ENCODE measurements at regions not wholly inside any gene's neighbourhood (a gene's known extent, or its start where the extent isn't known, plus 50 kb on each side); places are given as distances from the start of the nearest gene placed in this dataset.

DNA sequence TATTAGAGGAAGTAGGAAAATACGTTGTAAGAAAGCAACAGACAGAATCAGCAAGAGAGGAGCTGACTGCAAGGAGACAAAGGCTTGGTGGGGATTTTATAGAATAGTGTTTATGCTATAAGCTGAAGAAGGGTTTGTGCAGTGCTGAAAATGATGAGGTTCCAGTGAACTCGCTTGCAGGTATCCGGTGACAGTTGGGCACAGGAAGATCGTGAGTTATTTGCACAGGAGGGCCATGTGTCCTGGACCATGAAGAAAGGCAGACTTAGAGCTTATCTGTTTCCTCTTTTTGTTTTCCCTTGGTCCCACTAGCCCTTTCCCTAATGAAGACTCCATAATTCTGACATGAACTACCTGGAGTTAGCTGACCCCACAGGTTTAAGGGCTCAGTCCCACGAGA lies 61.4 kb downstream of the NXNL2 start:
- Mint-ChIP-seq H3K9me3 (peaks cover 2% of the 10 kb centered on the region), H3K27ac (ENCODE audit: unreplicated experiment) (no peak overlapping the region), H3K36me3 (ENCODE audit: low read depth) (no peaks in the 10 kb centered on the region), H3K27me3 (ENCODE audit: low read depth) (peaks cover 29% of the 10 kb centered on the region), H3K4me1 (no peaks in the 10 kb centered on the region), H3K4me3 (no peak overlapping the region)
- no peak for DNase-seq (ENCODE audit: low read depth, low spot score)
- TF ChIP-seq, protein P1, sequence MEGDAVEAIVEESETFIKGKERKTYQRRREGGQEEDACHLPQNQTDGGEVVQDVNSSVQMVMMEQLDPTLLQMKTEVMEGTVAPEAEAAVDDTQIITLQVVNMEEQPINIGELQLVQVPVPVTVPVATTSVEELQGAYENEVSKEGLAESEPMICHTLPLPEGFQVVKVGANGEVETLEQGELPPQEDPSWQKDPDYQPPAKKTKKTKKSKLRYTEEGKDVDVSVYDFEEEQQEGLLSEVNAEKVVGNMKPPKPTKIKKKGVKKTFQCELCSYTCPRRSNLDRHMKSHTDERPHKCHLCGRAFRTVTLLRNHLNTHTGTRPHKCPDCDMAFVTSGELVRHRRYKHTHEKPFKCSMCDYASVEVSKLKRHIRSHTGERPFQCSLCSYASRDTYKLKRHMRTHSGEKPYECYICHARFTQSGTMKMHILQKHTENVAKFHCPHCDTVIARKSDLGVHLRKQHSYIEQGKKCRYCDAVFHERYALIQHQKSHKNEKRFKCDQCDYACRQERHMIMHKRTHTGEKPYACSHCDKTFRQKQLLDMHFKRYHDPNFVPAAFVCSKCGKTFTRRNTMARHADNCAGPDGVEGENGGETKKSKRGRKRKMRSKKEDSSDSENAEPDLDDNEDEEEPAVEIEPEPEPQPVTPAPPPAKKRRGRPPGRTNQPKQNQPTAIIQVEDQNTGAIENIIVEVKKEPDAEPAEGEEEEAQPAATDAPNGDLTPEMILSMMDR (conservative IDR thresholded peaks at IDR 0.05): no peak

- no peak for DNase-seq (ENCODE audit: low read depth, low spot score)
- Mint-ChIP-seq H3K27me3 (ENCODE audit: low read depth) (peaks cover 6% of the 10 kb centered on the region), H3K4me1 (peaks cover 9% of the 10 kb centered on the region), H3K4me3 (no peak overlapping the region), H3K36me3 (ENCODE audit: low read depth) (peaks cover 2% of the 10 kb centered on the region), H3K27ac (ENCODE audit: unreplicated experiment) (no peak overlapping the region), H3K9me3 (peaks cover 7% of the 10 kb centered on the region)
- TF ChIP-seq, protein P1 (conservative IDR thresholded peaks at IDR 0.05): no peak
Measured at GRCh38 chr9:88604836-88605511, 70.0 kb downstream of the NXNL2 start.

GRCh38 chr9:88605512-88606362 lies 70.8 kb downstream of the NXNL2 start:
- peaks cover 2% of the 10 kb centered on the region for H3K36me3 Mint-ChIP-seq (ENCODE audit: low read depth)
- TF ChIP-seq, protein P1 (conservative IDR thresholded peaks at IDR 0.05): no peak
- no peak overlapping the region for H3K27ac Mint-ChIP-seq (ENCODE audit: unreplicated experiment)
- peaks cover 7% of the 10 kb centered on the region for H3K9me3 Mint-ChIP-seq
- no peak for DNase-seq (ENCODE audit: low read depth, low spot score)
- no peaks in the 10 kb centered on the region for H3K27me3 Mint-ChIP-seq (ENCODE audit: low read depth)
- H3K4me3 Mint-ChIP-seq: no peak overlapping the region
- peaks cover 9% of the 10 kb centered on the region for H3K4me1 Mint-ChIP-seq

- TF ChIP-seq, protein P1 (conservative IDR thresholded peaks at IDR 0.05): no peak
- Mint-ChIP-seq H3K27ac (ENCODE audit: unreplicated experiment) (no peak overlapping the region), H3K27me3 (ENCODE audit: low read depth) (no peaks in the 10 kb centered on the region), H3K9me3 (peaks cover 11% of the 10 kb centered on the region), H3K4me3 (no peak overlapping the region), H3K36me3 (ENCODE audit: low read depth) (peaks cover 4% of the 10 kb centered on the region), H3K4me1 (no peaks in the 10 kb centered on the region)
- DNase-seq (ENCODE audit: low read depth, low spot score): no peak
Measured at GRCh38 chr9:88614359-88614758, 79.4 kb downstream of the NXNL2 start.

- TF ChIP-seq, protein P1 (conservative IDR thresholded peaks at IDR 0.05): no peak
- Mint-ChIP-seq H3K36me3 (ENCODE audit: low read depth) (peaks cover 3% of the 10 kb centered on the region), H3K9me3 (peaks cover 7% of the 10 kb centered on the region), H3K4me3 (no peak overlapping the region), H3K27ac (ENCODE audit: unreplicated experiment) (no peak overlapping the region), H3K4me1 (no peaks in the 10 kb centered on the region), H3K27me3 (ENCODE audit: low read depth) (no peaks in the 10 kb centered on the region)
- no peak for DNase-seq (ENCODE audit: low read depth, low spot score)
Measured at GRCh38 chr9:88623698-88624097, 88.7 kb downstream of the NXNL2 start.
